ENCODE measurements at regions not wholly inside any gene's neighbourhood (a gene's known extent, or its start where the extent isn't known, plus 50 kb on each side); places are given as distances from the start of the nearest gene placed in this dataset.

DNA sequence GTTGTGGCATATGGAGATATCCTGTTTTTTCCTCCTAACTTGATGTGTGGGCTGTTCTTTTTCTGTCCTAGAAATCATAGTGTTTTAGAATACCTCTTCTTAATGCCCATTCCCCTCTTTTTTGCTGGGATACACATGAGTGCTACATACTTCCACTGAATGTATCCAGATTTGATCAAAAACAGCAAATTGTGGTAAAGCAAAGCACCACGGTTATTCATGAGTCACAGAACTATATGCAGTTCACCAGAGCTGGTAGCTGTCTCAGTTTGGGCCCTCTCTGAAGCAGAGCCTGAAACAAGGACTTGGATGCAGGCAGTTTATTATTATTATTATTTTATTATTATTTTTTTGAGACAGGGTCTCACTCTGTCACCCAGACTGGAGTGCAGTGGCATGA, 69.9 kb upstream of the CTLA4 start (continued):
- no peak for TF ChIP-seq SIN3A (IDR thresholded peaks at IDR 0.05; ENCODE audit: borderline replicate concordance, low read depth, low read length)
- TF ChIP-seq KDM4B (CRISPR knock-in tag; IDR thresholded peaks at IDR 0.05), result no peak
- TF ChIP-seq TBP (CRISPR knock-in tag; IDR thresholded peaks at IDR 0.05), result no peak
- TF ChIP-seq CHD4 (IDR thresholded peaks at IDR 0.05; ENCODE audit: borderline replicate concordance, low read length), result no peak

- H3K9me3 ChIP-seq (ENCODE audit: low read length), result no peaks in the 10 kb centered on the region
- WGBS (ENCODE audit: low lambda C conversion rate), result 89% methylated on average over 9 of the region's 9 CpGs
- in situ Hi-C loops (cut with HindIII; ENCODE audit: extremely low pct_ligation_motif_present, low pct_unique_long_range_greater_than_20kb) (no loop called here), intact Hi-C loops (cut with micrococcal nuclease; ENCODE audit: unreplicated experiment) (no loop called here)
- no peak for TF ChIP-seq ZFP36 (IDR thresholded peaks at IDR 0.05; ENCODE audit: borderline replicate concordance, low read depth, low read length, partially characterized antibody)
- no peak for TF ChIP-seq ZNF446 (CRISPR knock-in tag; IDR thresholded peaks at IDR 0.05)
- TF ChIP-seq KLF16 (CRISPR knock-in tag; IDR thresholded peaks at IDR 0.05), result no peak
- no peak for TF ChIP-seq ZNF317 (CRISPR knock-in tag; IDR thresholded peaks at IDR 0.05)
- no peak for TF ChIP-seq ZNF343 (CRISPR knock-in tag; IDR thresholded peaks at IDR 0.05)
- TF ChIP-seq, protein P1, sequence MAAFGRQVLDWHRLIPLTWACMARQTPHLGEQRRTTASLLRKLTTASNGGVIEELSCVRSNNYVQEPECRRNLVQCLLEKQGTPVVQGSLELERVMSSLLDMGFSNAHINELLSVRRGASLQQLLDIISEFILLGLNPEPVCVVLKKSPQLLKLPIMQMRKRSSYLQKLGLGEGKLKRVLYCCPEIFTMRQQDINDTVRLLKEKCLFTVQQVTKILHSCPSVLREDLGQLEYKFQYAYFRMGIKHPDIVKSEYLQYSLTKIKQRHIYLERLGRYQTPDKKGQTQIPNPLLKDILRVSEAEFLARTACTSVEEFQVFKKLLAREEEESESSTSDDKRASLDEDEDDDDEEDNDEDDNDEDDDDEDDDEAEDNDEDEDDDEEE (CRISPR knock-in tag; IDR thresholded peaks at IDR 0.05), result no peak
- no peak for TF ChIP-seq ZKSCAN8 (CRISPR knock-in tag; IDR thresholded peaks at IDR 0.05; ENCODE audit: borderline replicate concordance)
- no peak for TF ChIP-seq TGIF2 (CRISPR knock-in tag; IDR thresholded peaks at IDR 0.05)
- no peak for TF ChIP-seq SRSF1 (optimal IDR thresholded peaks at IDR 0.05; ENCODE audit: low read depth, low read length)
- TF ChIP-seq ZKSCAN5 (CRISPR knock-in tag; IDR thresholded peaks at IDR 0.05), result no peak
- TF ChIP-seq, protein P2, sequence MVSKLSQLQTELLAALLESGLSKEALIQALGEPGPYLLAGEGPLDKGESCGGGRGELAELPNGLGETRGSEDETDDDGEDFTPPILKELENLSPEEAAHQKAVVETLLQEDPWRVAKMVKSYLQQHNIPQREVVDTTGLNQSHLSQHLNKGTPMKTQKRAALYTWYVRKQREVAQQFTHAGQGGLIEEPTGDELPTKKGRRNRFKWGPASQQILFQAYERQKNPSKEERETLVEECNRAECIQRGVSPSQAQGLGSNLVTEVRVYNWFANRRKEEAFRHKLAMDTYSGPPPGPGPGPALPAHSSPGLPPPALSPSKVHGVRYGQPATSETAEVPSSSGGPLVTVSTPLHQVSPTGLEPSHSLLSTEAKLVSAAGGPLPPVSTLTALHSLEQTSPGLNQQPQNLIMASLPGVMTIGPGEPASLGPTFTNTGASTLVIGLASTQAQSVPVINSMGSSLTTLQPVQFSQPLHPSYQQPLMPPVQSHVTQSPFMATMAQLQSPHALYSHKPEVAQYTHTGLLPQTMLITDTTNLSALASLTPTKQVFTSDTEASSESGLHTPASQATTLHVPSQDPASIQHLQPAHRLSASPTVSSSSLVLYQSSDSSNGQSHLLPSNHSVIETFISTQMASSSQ (IDR thresholded peaks at IDR 0.05; ENCODE audit: low read depth), result no peak
- TF ChIP-seq, protein P2 (CRISPR knock-in tag; IDR thresholded peaks at IDR 0.05; ENCODE audit: borderline replicate concordance), result no peak
- TF ChIP-seq, protein P3, sequence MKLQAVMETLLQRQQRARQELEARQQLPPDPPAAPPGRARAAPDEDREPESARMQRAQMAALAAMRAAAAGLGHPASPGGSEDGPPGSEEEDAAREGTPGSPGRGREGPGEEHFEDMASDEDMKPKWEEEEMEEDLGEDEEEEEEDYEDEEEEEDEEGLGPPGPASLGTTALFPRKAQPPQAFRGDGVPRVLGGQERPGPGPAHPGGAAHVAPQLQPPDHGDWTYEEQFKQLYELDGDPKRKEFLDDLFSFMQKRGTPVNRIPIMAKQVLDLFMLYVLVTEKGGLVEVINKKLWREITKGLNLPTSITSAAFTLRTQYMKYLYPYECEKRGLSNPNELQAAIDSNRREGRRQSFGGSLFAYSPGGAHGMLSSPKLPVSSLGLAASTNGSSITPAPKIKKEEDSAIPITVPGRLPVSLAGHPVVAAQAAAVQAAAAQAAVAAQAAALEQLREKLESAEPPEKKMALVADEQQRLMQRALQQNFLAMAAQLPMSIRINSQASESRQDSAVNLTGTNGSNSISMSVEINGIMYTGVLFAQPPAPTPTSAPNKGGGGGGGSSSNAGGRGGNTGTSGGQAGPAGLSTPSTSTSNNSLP (IDR thresholded peaks at IDR 0.05; ENCODE audit: low read depth, low read length), result no peak
- H3K4me3 ChIP-seq (replicated peaks in 1 of 3; ENCODE audit: insufficient read depth in 1 of 3, low read depth in 2 of 3, low read length in 3 of 3), result no peak overlapping the region
- no peaks in the 10 kb centered on the region for H3K79me2 ChIP-seq (ENCODE audit: insufficient read depth, low read length)
- ChIA-PET POLR2A (interaction anchor here (1.4 kb wide), 1 partner anchor 15 kb away, joined by 9 read pairs; no protein-coding TSS in a partner anchor), CTCF (ENCODE audit: low intra/inter-chr PET ratio, low total read pairs) (no interaction called here)
- no peaks in the 10 kb centered on the region for H3K36me3 ChIP-seq (replicated peaks in 1 of 2; ENCODE audit: control insufficient read depth in 1 of 2, insufficient read depth in 2 of 2, low read length in 2 of 2)
- no peak for FAIRE-seq
- no peak overlapping the region for H3K27ac ChIP-seq (ENCODE audit: extremely low read length, insufficient read depth, low read length)
- no peaks in the 10 kb centered on the region for H4K20me1 ChIP-seq (ENCODE audit: insufficient read depth, low read length)
- H3K27me3 ChIP-seq (ENCODE audit: control insufficient read depth in 1 of 2, insufficient read depth in 2 of 2, low read length in 2 of 2), result no peaks in the 10 kb centered on the region
- H3K4me2 ChIP-seq (ENCODE audit: low read depth, low read length), result no peak overlapping the region
- H2AFZ ChIP-seq (ENCODE audit: low read length), result no peak overlapping the region
- no peak for ATAC-seq
- H3K4me1 ChIP-seq (ENCODE audit: insufficient read depth, low read length), result no peaks in the 10 kb centered on the region
- BruUV-seq (replicated peaks), result no TSS peak
- no peak overlapping the region for H3K9ac ChIP-seq (ENCODE audit: insufficient read depth, low read depth, low read length)
- DNase-seq (ENCODE audit: low spot score), result no peak
Observed at GRCh38 chr2:203798296-203799087, 69.1 kb upstream of the CTLA4 start.

All from HepG2 (cell line).